Neuronal stem cell (in vitro differentiated cells): ENCODE measurements at regions not wholly inside any gene's neighbourhood (a gene's known extent, or its start where the extent isn't known, plus 50 kb on each side); places are given as distances from the start of the nearest gene placed in this dataset.
"Not testable (repeated sequence)": the region's sequence is repeated elsewhere in the genome, so short reads cannot be mapped to it uniquely, and the experiment has no call there.

Experiments used
- DNase-seq: peaks from one replicate; pipeline ENCODE4 v3.0.0-alpha.2; 2013; ENCODE audit warnings: low spot score
- H2AFZ ChIP-seq: one replicate; pipeline ENCODE4 v1.6.1; 2013; ENCODE audit warnings: mild to moderate bottlenecking, low read length, inconsistent platforms
- H2AK5ac ChIP-seq: 2 replicates; pipeline ENCODE4 v1.6.1; 2013; ENCODE audit warnings: low read depth, mild to moderate bottlenecking, inconsistent platforms, low read length, moderate library complexity, mixed read lengths
- H2BK120ac ChIP-seq: 2 replicates; pipeline ENCODE4 v1.6.1; 2013; ENCODE audit warnings: low read depth, mild to moderate bottlenecking, inconsistent platforms, low read length, moderate library complexity, mixed read lengths
- H2BK12ac ChIP-seq: one replicate; pipeline ENCODE4 v1.6.1; 2013; ENCODE audit warnings: low read length, inconsistent platforms
- H2BK15ac ChIP-seq: 2 replicates; pipeline ENCODE4 v1.6.1; 2013; ENCODE audit warnings: mild to moderate bottlenecking, low read length, inconsistent platforms, mixed read lengths
- H2BK5ac ChIP-seq: one replicate; pipeline ENCODE4 v1.6.1; 2013; ENCODE audit warnings: inconsistent platforms, mild to moderate bottlenecking, low read length, moderate library complexity
- H3K14ac ChIP-seq: one replicate; pipeline ENCODE4 v1.6.1; 2013; ENCODE audit warnings: low read length, inconsistent platforms
- H3K18ac ChIP-seq: 2 replicates; pipeline ENCODE4 v1.6.1; 2013; ENCODE audit warnings: low read length, inconsistent platforms
- H3K23ac ChIP-seq: 2 replicates; pipeline ENCODE4 v1.6.1; 2013; ENCODE audit warnings: low read depth, mild to moderate bottlenecking, mixed read lengths, low read length, inconsistent platforms; ENCODE audit not compliant: poor library complexity
- H3K27ac ChIP-seq: replicated peaks from 3 replicates; pipeline ENCODE4 v1.5.1; 2013; ENCODE audit warnings: low read length, inconsistent platforms
- H3K27me3 ChIP-seq, 3 experiments: 2 replicates each; pipeline ENCODE4 v1.6.1; 2013; ENCODE audit warnings: low read length in 3 of 3, mild to moderate bottlenecking in 2 of 3, inconsistent platforms in 1 of 3, low read depth in 1 of 3, mixed read lengths in 1 of 3, moderate library complexity in 1 of 3; ENCODE audit not compliant: control insufficient read depth in 3 of 3, insufficient read depth in 3 of 3
- H3K36me3 ChIP-seq, 2 donors: replicated peaks in 1 of 2; 2 replicates each; pipeline ENCODE4 v1.6.1; 2013; ENCODE audit warnings: low read length in 2 of 2; ENCODE audit not compliant: control insufficient read depth in 2 of 2, insufficient read depth in 2 of 2
- H3K4ac ChIP-seq: 2 replicates; pipeline ENCODE4 v1.6.1; 2013; ENCODE audit warnings: inconsistent platforms, mild to moderate bottlenecking, low read length, moderate library complexity
- H3K4me1 ChIP-seq, 2 donors: 1 replicate in 1 of 2; 2 replicates in 1 of 2; pipeline ENCODE4 v1.6.1; 2013; ENCODE audit warnings: low read length in 2 of 2, low read depth in 1 of 2; ENCODE audit not compliant: control insufficient read depth in 2 of 2, insufficient read depth in 1 of 2
- H3K4me2 ChIP-seq: one replicate; pipeline ENCODE4 v1.6.1; 2013; ENCODE audit warnings: mild to moderate bottlenecking, low read length, inconsistent platforms; ENCODE audit not compliant: insufficient read depth, poor library complexity, severe bottlenecking
- H3K4me3 ChIP-seq, 2 donors: 2 replicates each; pipeline ENCODE4 v1.5.1; 2013; ENCODE audit warnings: low read length in 2 of 2, mild to moderate bottlenecking in 2 of 2, inconsistent platforms in 1 of 2, moderate library complexity in 1 of 2
- H3K79me1 ChIP-seq: one replicate; pipeline ENCODE4 v1.6.1; 2013; ENCODE audit warnings: low read depth, mild to moderate bottlenecking, inconsistent platforms, low read length, moderate library complexity
- H3K9ac ChIP-seq: one replicate; pipeline ENCODE4 v1.6.1; 2013; ENCODE audit warnings: mild to moderate bottlenecking, low read depth, low read length, inconsistent platforms; ENCODE audit not compliant: poor library complexity
- H3K9me3 ChIP-seq, 2 donors: replicated peaks in 1 of 2; 2 replicates each; pipeline versions ENCODE3 to v1.6.1; 2013; ENCODE audit warnings: low read length in 2 of 2, mild to moderate bottlenecking in 2 of 2, inconsistent platforms in 1 of 2, low read depth in 1 of 2, mixed read lengths in 1 of 2, moderate library complexity in 1 of 2; ENCODE audit not compliant: control insufficient read depth in 2 of 2, insufficient read depth in 1 of 2
- H4K8ac ChIP-seq: one replicate; pipeline ENCODE4 v1.6.1; 2013; ENCODE audit warnings: low read depth, mild to moderate bottlenecking, inconsistent platforms, low read length, moderate library complexity
- H4K91ac ChIP-seq: one replicate; pipeline ENCODE4 v1.6.1; 2013; ENCODE audit warnings: low read length, low read depth, mild to moderate bottlenecking, inconsistent platforms; ENCODE audit not compliant: poor library complexity
- WGBS, 2 donors: extraction: QIAGEN DNeasy Blood & Tissue Kit; methylation state at CpG; one replicate each; pipeline ENCODE4 v1.1.7; 2013; ENCODE audit warnings: missing lambda C conversion rate in 2 of 2, mixed read lengths in 1 of 2; ENCODE audit not compliant: insufficient read length in 2 of 2, insufficient replicate concordance in 1 of 2; ENCODE audit errors: extremely low coverage in 2 of 2; 5-methylcytosine and 5-hydroxymethylcytosine counted together

GRCh38 chr20:46785958-46786357 lies 76.5 kb downstream of the SLC2A10 start:
- Histone ChIP-seq H3K4me3 (no peak overlapping the region), H2AK5ac (no peak overlapping the region), H3K14ac (no peak overlapping the region), H2BK120ac (no peak overlapping the region), H2AFZ (no peak overlapping the region), H3K23ac (no peak overlapping the region), H3K4ac (no peak overlapping the region), H3K79me1 (peaks cover 2% of the 10 kb centered on the region), H3K36me3 (no peaks in the 10 kb centered on the region), H3K4me2 (no peak overlapping the region), H3K9me3 (peaks cover 0 to 1% of the 10 kb centered on the region in 2 donors), H4K8ac (no peak overlapping the region), H2BK15ac (no peak overlapping the region), H3K27me3 (peaks cover 0 to 17% (median 0%) of the 10 kb centered on the region in 3 experiments), H3K4me1 (peaks cover 0 to 7% of the 10 kb centered on the region in 2 donors), H2BK5ac (no peak overlapping the region), H3K9ac (no peak overlapping the region), H4K91ac (no peak overlapping the region), H2BK12ac (no peak overlapping the region), H3K27ac (no peak overlapping the region), H3K18ac (no peak overlapping the region)
- no peak for DNase-seq
- WGBS, 2 donors = no CpG with 5 or more reads among the region's 7 CpGs

- Histone ChIP-seq H3K9me3 (peaks cover 0 to under 1% of the 10 kb centered on the region in 2 donors), H3K36me3 (no peaks in the 10 kb centered on the region), H2AFZ (no peak overlapping the region), H3K4me3 (no peak overlapping the region), H3K18ac (no peak overlapping the region), H2BK120ac (no peak overlapping the region), H3K4ac (no peak overlapping the region), H3K4me1 (peaks cover 0 to 7% of the 10 kb centered on the region in 2 donors), H4K8ac (no peak overlapping the region), H3K4me2 (no peak overlapping the region), H2AK5ac (no peak overlapping the region), H3K27me3 (peaks cover 0 to 21% (median 0%) of the 10 kb centered on the region in 3 experiments), H2BK5ac (no peak overlapping the region), H4K91ac (no peak overlapping the region), H2BK12ac (no peak overlapping the region), H2BK15ac (no peak overlapping the region), H3K14ac (no peak overlapping the region), H3K23ac (no peak overlapping the region), H3K27ac (no peak overlapping the region), H3K9ac (no peak overlapping the region), H3K79me1 (peaks cover 2% of the 10 kb centered on the region)
- no peak for DNase-seq
- no CpG with 5 or more reads among the region's 6 CpGs for WGBS, 2 donors
Measured at GRCh38 chr20:46786566-46786965, 77.1 kb downstream of the SLC2A10 start.

GRCh38 chr20:46787991-46788762 lies 78.7 kb downstream of the SLC2A10 start:
- no peak overlapping the region for H3K23ac ChIP-seq
- H4K8ac ChIP-seq = no peak overlapping the region
- no peak for DNase-seq
- H3K4me1 ChIP-seq = peaks cover 0 to 7% of the 10 kb centered on the region in 2 donors
- H3K14ac ChIP-seq = no peak overlapping the region
- WGBS, 2 donors = no CpG with 5 or more reads among the region's 21 CpGs
- H3K4me3 ChIP-seq = no peak overlapping the region
- H3K27ac ChIP-seq = no peak overlapping the region
- H3K36me3 ChIP-seq = no peaks in the 10 kb centered on the region
- no peak overlapping the region for H2BK120ac ChIP-seq
- H2BK12ac ChIP-seq = no peak overlapping the region
- H3K18ac ChIP-seq = peak overlapping the region; percentile 2
- no peak overlapping the region for H2AK5ac ChIP-seq
- no peak overlapping the region for H3K4me2 ChIP-seq
- H4K91ac ChIP-seq = no peak overlapping the region
- no peak overlapping the region for H3K4ac ChIP-seq
- peaks cover 2% of the 10 kb centered on the region for H3K79me1 ChIP-seq
- no peak overlapping the region for H2AFZ ChIP-seq
- H3K9ac ChIP-seq = no peak overlapping the region
- H3K9me3 ChIP-seq = no peaks in the 10 kb centered on the region
- peaks cover 0 to 31% (median 0%) of the 10 kb centered on the region in 3 experiments for H3K27me3 ChIP-seq
- H2BK15ac ChIP-seq = no peak overlapping the region
- no peak overlapping the region for H2BK5ac ChIP-seq

GRCh38 chr20:46788763-46789091 lies 79.3 kb downstream of the SLC2A10 start:
- H2BK15ac ChIP-seq, H4K8ac ChIP-seq, H3K4me1 ChIP-seq, H3K79me1 ChIP-seq, H3K23ac ChIP-seq, H3K4me2 ChIP-seq, H3K14ac ChIP-seq, H3K4me3 ChIP-seq, H4K91ac ChIP-seq, H3K27ac ChIP-seq, H2BK120ac ChIP-seq, H2BK5ac ChIP-seq, H3K9ac ChIP-seq, DNase-seq, H2BK12ac ChIP-seq, H2AFZ ChIP-seq, H3K36me3 ChIP-seq, H2AK5ac ChIP-seq, H3K9me3 ChIP-seq, H3K4ac ChIP-seq: not testable (repeated sequence)
- peak overlapping the region; percentile 2 for H3K18ac ChIP-seq
- peaks cover 0 to 31% (median 0%) of the 10 kb centered on the region in 3 experiments for H3K27me3 ChIP-seq
- whole genome bisulfite sequencing, 2 donors = no CpG with 5 or more reads among the region's 5 CpGs
